ENCODE measurements at regions not wholly inside any gene's neighbourhood (a gene's known extent, or its start where the extent isn't known, plus 50 kb on each side); places are given as distances from the start of the nearest gene placed in this dataset.

GRCh38 chr3:137061186-137061585 is 103.4 kb downstream of the IL20RB start:
- no peak overlapping the region for H3K4me2 ChIP-seq (ENCODE audit: low read depth, low read length, poor library complexity, severe bottlenecking)
- H3K4me1 ChIP-seq (ENCODE audit: insufficient read depth, low read length, poor library complexity, severe bottlenecking), result no peaks in the 10 kb centered on the region
- no peaks in the 10 kb centered on the region for H4K20me1 ChIP-seq (ENCODE audit: insufficient read depth, low read length, poor library complexity, severe bottlenecking)
- no peaks in the 10 kb centered on the region for H3K9me2 ChIP-seq (replicated peaks; ENCODE audit: low read depth, low read length)
- no peaks in the 10 kb centered on the region for H3K79me2 ChIP-seq (ENCODE audit: insufficient read depth, low read length)
- no peaks in the 10 kb centered on the region for H3K27me3 ChIP-seq (ENCODE audit: insufficient read depth, low read length, poor library complexity, severe bottlenecking)
- H3K4me3 ChIP-seq (ENCODE audit: low read length, poor library complexity, severe bottlenecking), result no peak overlapping the region
- no peak overlapping the region for H3K9ac ChIP-seq (ENCODE audit: low read depth, low read length, poor library complexity, severe bottlenecking)
- H3F3A ChIP-seq (ENCODE audit: low read depth), result no peaks in the 10 kb centered on the region
- H2AFZ ChIP-seq (ENCODE audit: low read length), result no peak overlapping the region
- TF ChIP-seq CTCF (conservative IDR thresholded peaks at IDR 0.05; ENCODE audit: low read length) (no peak), EZH2phosphoT487 (IDR thresholded peaks at IDR 0.05; ENCODE audit: borderline replicate concordance) (no peak)
- H3K9me3 ChIP-seq (ENCODE audit: insufficient read depth, low read depth, low read length), result no peaks in the 10 kb centered on the region
- H3K36me3 ChIP-seq (ENCODE audit: insufficient read depth, low read length), result no peaks in the 10 kb centered on the region

GRCh38 chr3:137062250-137062649 is 104.5 kb downstream of the IL20RB start:
- H3K4me2 ChIP-seq (ENCODE audit: low read depth, low read length, poor library complexity, severe bottlenecking), result no peak overlapping the region
- no peak overlapping the region for H3K9ac ChIP-seq (ENCODE audit: low read depth, low read length, poor library complexity, severe bottlenecking)
- no peaks in the 10 kb centered on the region for H3F3A ChIP-seq (ENCODE audit: low read depth)
- H4K20me1 ChIP-seq (ENCODE audit: insufficient read depth, low read length, poor library complexity, severe bottlenecking), result no peaks in the 10 kb centered on the region
- H3K27me3 ChIP-seq (ENCODE audit: insufficient read depth, low read length, poor library complexity, severe bottlenecking), result no peaks in the 10 kb centered on the region
- H2AFZ ChIP-seq (ENCODE audit: low read length), result no peak overlapping the region
- no peaks in the 10 kb centered on the region for H3K79me2 ChIP-seq (ENCODE audit: insufficient read depth, low read length)
- H3K4me1 ChIP-seq (ENCODE audit: insufficient read depth, low read length, poor library complexity, severe bottlenecking), result no peaks in the 10 kb centered on the region
- TF ChIP-seq CTCF (conservative IDR thresholded peaks at IDR 0.05; ENCODE audit: low read length) (no peak), EZH2phosphoT487 (IDR thresholded peaks at IDR 0.05; ENCODE audit: borderline replicate concordance) (no peak)
- no peaks in the 10 kb centered on the region for H3K9me3 ChIP-seq (ENCODE audit: insufficient read depth, low read depth, low read length)
- H3K4me3 ChIP-seq (ENCODE audit: low read length, poor library complexity, severe bottlenecking), result no peak overlapping the region
- H3K9me2 ChIP-seq (replicated peaks; ENCODE audit: low read depth, low read length), result no peaks in the 10 kb centered on the region
- H3K36me3 ChIP-seq (ENCODE audit: insufficient read depth, low read length), result no peaks in the 10 kb centered on the region

DNA sequence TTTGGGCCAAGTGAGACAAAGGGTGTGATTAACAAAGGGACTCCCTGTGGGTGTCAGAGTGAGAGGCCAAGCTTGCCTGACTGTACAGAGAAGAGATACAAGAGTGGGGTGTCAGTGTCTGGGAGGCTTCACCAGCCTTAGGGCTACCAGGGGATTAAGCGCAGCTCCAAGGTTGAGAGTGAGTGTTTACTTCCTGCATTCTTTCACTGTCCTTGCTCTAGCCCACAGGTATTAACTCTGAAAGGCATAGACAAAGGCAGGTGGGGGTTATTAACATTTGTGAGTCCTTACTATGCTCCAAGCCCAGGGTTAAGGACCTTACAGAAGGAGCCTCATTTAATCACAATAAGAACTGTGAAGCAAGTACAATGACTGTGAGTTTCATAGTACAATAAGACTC is 107.6 kb downstream of the IL20RB start:
- Histone ChIP-seq H3K4me2 (ENCODE audit: low read depth, low read length, poor library complexity, severe bottlenecking) (peak overlapping the region; percentile 17), H3F3A (ENCODE audit: low read depth) (no peaks in the 10 kb centered on the region), H3K9ac (ENCODE audit: low read depth, low read length, poor library complexity, severe bottlenecking) (no peak overlapping the region), H3K36me3 (ENCODE audit: insufficient read depth, low read length) (no peaks in the 10 kb centered on the region), H4K20me1 (ENCODE audit: insufficient read depth, low read length, poor library complexity, severe bottlenecking) (no peaks in the 10 kb centered on the region), H3K4me3 (ENCODE audit: low read length, poor library complexity, severe bottlenecking) (peak overlapping the region; percentile 5), H3K4me1 (ENCODE audit: insufficient read depth, low read length, poor library complexity, severe bottlenecking) (no peaks in the 10 kb centered on the region), H3K9me2 (replicated peaks; ENCODE audit: low read depth, low read length) (no peaks in the 10 kb centered on the region), H3K27me3 (ENCODE audit: insufficient read depth, low read length, poor library complexity, severe bottlenecking) (no peaks in the 10 kb centered on the region), H3K79me2 (ENCODE audit: insufficient read depth, low read length) (no peaks in the 10 kb centered on the region), H2AFZ (ENCODE audit: low read length) (peak overlapping the region; percentile 79), H3K9me3 (ENCODE audit: insufficient read depth, low read depth, low read length) (no peaks in the 10 kb centered on the region)
- TF ChIP-seq CTCF (conservative IDR thresholded peaks at IDR 0.05; ENCODE audit: low read length) (no peak), EZH2phosphoT487 (IDR thresholded peaks at IDR 0.05; ENCODE audit: borderline replicate concordance) (no peak)
